ENCODE measurements at regions not wholly inside any gene's neighbourhood (a gene's known extent, or its start where the extent isn't known, plus 50 kb on each side); places are given as distances from the start of the nearest gene placed in this dataset.

GRCh38 chr20:52684905-52685304 is 287.3 kb upstream of the TSHZ2 start:
- Histone ChIP-seq H3K36me3 (no peaks in the 10 kb centered on the region), H3K27me3 (no peaks in the 10 kb centered on the region), H3K4me1 (no peaks in the 10 kb centered on the region), H3K4me3 (no peak overlapping the region), H3K9me3 (peaks cover 0 to 9% (median 0%) of the 10 kb centered on the region in 4 donors), H3K27ac (no peak overlapping the region)
- WGBS, 2 donors, result 44 to 46% methylated on average over 5 of the region's 5 CpGs
- TF ChIP-seq EP300 (IDR thresholded peaks at IDR 0.05), result no peak
- no peak for TF ChIP-seq CTCF (IDR thresholded peaks at IDR 0.05)
- no peak for TF ChIP-seq POLR2A (IDR thresholded peaks at IDR 0.05)
- no peak for DNase-seq (ENCODE audit: low spot score in 2 of 2)

GRCh38 chr20:52684176-52684575 is 288.0 kb upstream of the TSHZ2 start:
- WGBS, 2 donors, result 71 to 79% methylated on average over 14 of the region's 14 CpGs
- H3K27me3 ChIP-seq, result no peaks in the 10 kb centered on the region
- TF ChIP-seq EP300 (IDR thresholded peaks at IDR 0.05) (no peak), CTCF (IDR thresholded peaks at IDR 0.05) (no peak)

GRCh38 chr20:52683761-52684160 is 288.4 kb upstream of the TSHZ2 start:
- TF ChIP-seq CTCF (IDR thresholded peaks at IDR 0.05) (no peak), POLR2A (IDR thresholded peaks at IDR 0.05) (no peak), EP300 (IDR thresholded peaks at IDR 0.05) (no peak)
- DNase-seq (ENCODE audit: low spot score in 2 of 2), result no peak
- H3K4me1 ChIP-seq, result no peaks in the 10 kb centered on the region
- no peaks in the 10 kb centered on the region for H3K36me3 ChIP-seq
- WGBS, 2 donors, result 63 to 69% methylated on average over 5 of the region's 5 CpGs
- H3K27me3 ChIP-seq, result no peaks in the 10 kb centered on the region
- no peak overlapping the region for H3K4me3 ChIP-seq
- H3K27ac ChIP-seq, result no peak overlapping the region
- H3K9me3 ChIP-seq, result peaks cover 0 to 9% (median 0%) of the 10 kb centered on the region in 4 donors

More at GRCh38 chr20:52684176-52684575, 288.0 kb upstream of the TSHZ2 start:
- H3K9me3 ChIP-seq, result peaks cover 0 to 9% (median 0%) of the 10 kb centered on the region in 4 donors
- H3K4me1 ChIP-seq, result no peaks in the 10 kb centered on the region
- no peak overlapping the region for H3K27ac ChIP-seq
- H3K4me3 ChIP-seq, result no peak overlapping the region
- no peaks in the 10 kb centered on the region for H3K36me3 ChIP-seq
- DNase-seq (ENCODE audit: low spot score in 2 of 2), result no peak

GRCh38 chr20:52682237-52682636 is 289.9 kb upstream of the TSHZ2 start:
- H3K27me3 ChIP-seq, result no peaks in the 10 kb centered on the region
- no peak overlapping the region for H3K27ac ChIP-seq
- no peak for DNase-seq (ENCODE audit: low spot score in 2 of 2)
- H3K36me3 ChIP-seq, result no peaks in the 10 kb centered on the region
- H3K9me3 ChIP-seq, result peaks cover 0 to 9% (median 0%) of the 10 kb centered on the region in 4 donors
- H3K4me3 ChIP-seq, result no peak overlapping the region
- H3K4me1 ChIP-seq, result no peaks in the 10 kb centered on the region
- 47 to 55% methylated on average over 1 of the region's 1 CpG for WGBS, 2 donors
- no peak for TF ChIP-seq POLR2A (IDR thresholded peaks at IDR 0.05)
- no peak for TF ChIP-seq EP300 (IDR thresholded peaks at IDR 0.05)
- no peak for TF ChIP-seq CTCF (IDR thresholded peaks at IDR 0.05)

- no peak for DNase-seq (ENCODE audit: low spot score in 2 of 2)
- 47 to 57% methylated on average over 6 of the region's 6 CpGs for WGBS, 2 donors
Measured at GRCh38 chr20:52681288-52681687, 290.9 kb upstream of the TSHZ2 start.

More at GRCh38 chr20:52681288-52681687, 290.9 kb upstream of the TSHZ2 start:
- Histone ChIP-seq H3K4me1 (no peaks in the 10 kb centered on the region), H3K4me3 (no peak overlapping the region), H3K27me3 (no peaks in the 10 kb centered on the region), H3K27ac (no peak overlapping the region), H3K36me3 (no peaks in the 10 kb centered on the region), H3K9me3 (peaks cover 0 to 9% (median 0%) of the 10 kb centered on the region in 4 donors)
- TF ChIP-seq CTCF (IDR thresholded peaks at IDR 0.05) (no peak), POLR2A (IDR thresholded peaks at IDR 0.05) (no peak), EP300 (IDR thresholded peaks at IDR 0.05) (no peak)

All from tibial nerve (tissue), 4 donors.